ENCODE measurements at regions not wholly inside any gene's neighbourhood (a gene's known extent, or its start where the extent isn't known, plus 50 kb on each side); places are given as distances from the start of the nearest gene placed in this dataset.

- no peak for TF ChIP-seq CTCF (IDR thresholded peaks at IDR 0.05 in 8 of 11, conservative IDR thresholded peaks at IDR 0.05 in 3 of 11)
- no peak for TF ChIP-seq POLR2AphosphoS5 (IDR thresholded peaks at IDR 0.05)
- no peak for TF ChIP-seq POLR2A (IDR thresholded peaks at IDR 0.05)
Measured at GRCh38 chr18:6488956-6489355, 74.2 kb upstream of the L3MBTL4 start.
